ENCODE measurements at regions not wholly inside any gene's neighbourhood (a gene's known extent, or its start where the extent isn't known, plus 50 kb on each side); places are given as distances from the start of the nearest gene placed in this dataset.
"Not testable (repeated sequence)": the region's sequence is repeated elsewhere in the genome, so short reads cannot be mapped to it uniquely, and the experiment has no call there.

- no peaks in the 10 kb centered on the region for H3K9me3 ChIP-seq (replicated peaks; ENCODE audit: low read length)
- H3K9ac ChIP-seq (ENCODE audit: low read depth, low read length): no peak overlapping the region
- H3K4me3 ChIP-seq (ENCODE audit: low read length): no peak overlapping the region
- no peak overlapping the region for H3K4me2 ChIP-seq (ENCODE audit: low read length)
- H3K36me3 ChIP-seq (ENCODE audit: insufficient read depth, low read length): no peaks in the 10 kb centered on the region
- H3K27me3 ChIP-seq (ENCODE audit: control insufficient read depth, insufficient read depth, low read length): no peaks in the 10 kb centered on the region
- H3K4me1 ChIP-seq (ENCODE audit: control insufficient read depth, insufficient read depth, low read length): no peaks in the 10 kb centered on the region
These were observed 423.0 kb upstream of the TMPRSS15 start for GRCh38 chr21:18826562-18826961.

GRCh38 chr21:18831942-18832676 is 428.5 kb upstream of the TMPRSS15 start:
- peaks cover 6% of the 10 kb centered on the region for H3K4me1 ChIP-seq (ENCODE audit: control insufficient read depth, insufficient read depth, low read length)
- no peak overlapping the region for H3K4me3 ChIP-seq (ENCODE audit: low read length)
- no peaks in the 10 kb centered on the region for H3K9me3 ChIP-seq (replicated peaks; ENCODE audit: low read length)
- no peak overlapping the region for H3K9ac ChIP-seq (ENCODE audit: low read depth, low read length)
- no peaks in the 10 kb centered on the region for H3K27me3 ChIP-seq (ENCODE audit: control insufficient read depth, insufficient read depth, low read length)
- H3K4me2 ChIP-seq (ENCODE audit: low read length): no peak overlapping the region
- no peaks in the 10 kb centered on the region for H3K36me3 ChIP-seq (ENCODE audit: insufficient read depth, low read length)

- no peaks in the 10 kb centered on the region for H3K9me3 ChIP-seq (replicated peaks; ENCODE audit: low read length)
- no peaks in the 10 kb centered on the region for H3K36me3 ChIP-seq (ENCODE audit: insufficient read depth, low read length)
- peaks cover 6% of the 10 kb centered on the region for H3K4me1 ChIP-seq (ENCODE audit: control insufficient read depth, insufficient read depth, low read length)
- no peak overlapping the region for H3K4me3 ChIP-seq (ENCODE audit: low read length)
- no peak overlapping the region for H3K9ac ChIP-seq (ENCODE audit: low read depth, low read length)
- H3K27me3 ChIP-seq (ENCODE audit: control insufficient read depth, insufficient read depth, low read length): no peaks in the 10 kb centered on the region
- no peak overlapping the region for H3K4me2 ChIP-seq (ENCODE audit: low read length)
These were observed 429.4 kb upstream of the TMPRSS15 start for GRCh38 chr21:18832950-18833349.

- H3K36me3 ChIP-seq (ENCODE audit: insufficient read depth, low read length); H3K27me3 ChIP-seq (ENCODE audit: control insufficient read depth, insufficient read depth, low read length); H3K4me1 ChIP-seq (ENCODE audit: control insufficient read depth, insufficient read depth, low read length); H3K4me2 ChIP-seq (ENCODE audit: low read length); H3K4me3 ChIP-seq (ENCODE audit: low read length); H3K9ac ChIP-seq (ENCODE audit: low read depth, low read length); H3K9me3 ChIP-seq (replicated peaks; ENCODE audit: low read length): not testable (repeated sequence)
These were observed 430.5 kb upstream of the TMPRSS15 start for GRCh38 chr21:18834121-18834520.

- no peaks in the 10 kb centered on the region for H3K4me1 ChIP-seq (ENCODE audit: control insufficient read depth, insufficient read depth, low read length)
- no peaks in the 10 kb centered on the region for H3K36me3 ChIP-seq (ENCODE audit: insufficient read depth, low read length)
- H3K4me3 ChIP-seq (ENCODE audit: low read length): no peak overlapping the region
- H3K9ac ChIP-seq (ENCODE audit: low read depth, low read length): no peak overlapping the region
- H3K4me2 ChIP-seq (ENCODE audit: low read length): no peak overlapping the region
- no peaks in the 10 kb centered on the region for H3K27me3 ChIP-seq (ENCODE audit: control insufficient read depth, insufficient read depth, low read length)
- no peaks in the 10 kb centered on the region for H3K9me3 ChIP-seq (replicated peaks; ENCODE audit: low read length)
These were observed 436.7 kb upstream of the TMPRSS15 start for GRCh38 chr21:18840239-18840638.

- H3K4me3 ChIP-seq (ENCODE audit: low read length); H3K4me1 ChIP-seq (ENCODE audit: control insufficient read depth, insufficient read depth, low read length); H3K36me3 ChIP-seq (ENCODE audit: insufficient read depth, low read length); H3K27me3 ChIP-seq (ENCODE audit: control insufficient read depth, insufficient read depth, low read length); H3K9me3 ChIP-seq (replicated peaks; ENCODE audit: low read length); H3K9ac ChIP-seq (ENCODE audit: low read depth, low read length); H3K4me2 ChIP-seq (ENCODE audit: low read length): not testable (repeated sequence)
These were observed 454.0 kb upstream of the TMPRSS15 start for GRCh38 chr21:18857606-18858005.

GRCh38 chr21:18869104-18869503 is 465.5 kb upstream of the TMPRSS15 start:
- H3K4me3 ChIP-seq (ENCODE audit: low read length): no peak overlapping the region
- H3K4me1 ChIP-seq (ENCODE audit: control insufficient read depth, insufficient read depth, low read length): no peaks in the 10 kb centered on the region
- no peak overlapping the region for H3K9ac ChIP-seq (ENCODE audit: low read depth, low read length)
- H3K4me2 ChIP-seq (ENCODE audit: low read length): no peak overlapping the region
- no peaks in the 10 kb centered on the region for H3K36me3 ChIP-seq (ENCODE audit: insufficient read depth, low read length)
- H3K9me3 ChIP-seq (replicated peaks; ENCODE audit: low read length): no peaks in the 10 kb centered on the region
- H3K27me3 ChIP-seq (ENCODE audit: control insufficient read depth, insufficient read depth, low read length): no peaks in the 10 kb centered on the region

- H3K4me3 ChIP-seq (ENCODE audit: low read length): no peak overlapping the region
- H3K4me1 ChIP-seq (ENCODE audit: control insufficient read depth, insufficient read depth, low read length): no peaks in the 10 kb centered on the region
- H3K4me2 ChIP-seq (ENCODE audit: low read length): no peak overlapping the region
- peaks cover 3% of the 10 kb centered on the region for H3K9me3 ChIP-seq (replicated peaks; ENCODE audit: low read length)
- H3K36me3 ChIP-seq (ENCODE audit: insufficient read depth, low read length): no peaks in the 10 kb centered on the region
- no peaks in the 10 kb centered on the region for H3K27me3 ChIP-seq (ENCODE audit: control insufficient read depth, insufficient read depth, low read length)
- H3K9ac ChIP-seq (ENCODE audit: low read depth, low read length): no peak overlapping the region
These were observed 474.3 kb upstream of the TMPRSS15 start for GRCh38 chr21:18877917-18878316.

- no peaks in the 10 kb centered on the region for H3K4me1 ChIP-seq (ENCODE audit: control insufficient read depth, insufficient read depth, low read length)
- H3K27me3 ChIP-seq (ENCODE audit: control insufficient read depth, insufficient read depth, low read length): no peaks in the 10 kb centered on the region
- no peaks in the 10 kb centered on the region for H3K36me3 ChIP-seq (ENCODE audit: insufficient read depth, low read length)
These were observed 484.5 kb upstream of the TMPRSS15 start for GRCh38 chr21:18887922-18888602.

GRCh38 chr21:18893406-18893805 is 489.8 kb upstream of the TMPRSS15 start:
- no peak overlapping the region for H3K4me3 ChIP-seq (ENCODE audit: low read length)

More at GRCh38 chr21:18887922-18888602, 484.5 kb upstream of the TMPRSS15 start:
- Histone ChIP-seq H3K9ac (ENCODE audit: low read depth, low read length) (no peak overlapping the region), H3K9me3 (replicated peaks; ENCODE audit: low read length) (peaks cover 9% of the 10 kb centered on the region), H3K4me2 (ENCODE audit: low read length) (no peak overlapping the region), H3K4me3 (ENCODE audit: low read length) (no peak overlapping the region)

GRCh38 chr21:18894387-18894786 is 490.8 kb upstream of the TMPRSS15 start:
- Histone ChIP-seq H3K9me3 (replicated peaks; ENCODE audit: low read length) (no peaks in the 10 kb centered on the region), H3K36me3 (ENCODE audit: insufficient read depth, low read length) (no peaks in the 10 kb centered on the region)

More at GRCh38 chr21:18893406-18893805, 489.8 kb upstream of the TMPRSS15 start:
- Histone ChIP-seq H3K4me2 (ENCODE audit: low read length) (no peak overlapping the region), H3K9me3 (replicated peaks; ENCODE audit: low read length) (no peaks in the 10 kb centered on the region), H3K4me1 (ENCODE audit: control insufficient read depth, insufficient read depth, low read length) (no peaks in the 10 kb centered on the region), H3K27me3 (ENCODE audit: control insufficient read depth, insufficient read depth, low read length) (no peaks in the 10 kb centered on the region), H3K9ac (ENCODE audit: low read depth, low read length) (no peak overlapping the region), H3K36me3 (ENCODE audit: insufficient read depth, low read length) (no peaks in the 10 kb centered on the region)

GRCh38 chr21:18899261-18899660 is 495.7 kb upstream of the TMPRSS15 start:
- H3K9me3 ChIP-seq (replicated peaks; ENCODE audit: low read length): no peaks in the 10 kb centered on the region
- H3K4me1 ChIP-seq (ENCODE audit: control insufficient read depth, insufficient read depth, low read length): no peaks in the 10 kb centered on the region
- H3K9ac ChIP-seq (ENCODE audit: low read depth, low read length): no peak overlapping the region
- no peak overlapping the region for H3K4me3 ChIP-seq (ENCODE audit: low read length)
- no peak overlapping the region for H3K4me2 ChIP-seq (ENCODE audit: low read length)
- H3K36me3 ChIP-seq (ENCODE audit: insufficient read depth, low read length): no peaks in the 10 kb centered on the region
- no peaks in the 10 kb centered on the region for H3K27me3 ChIP-seq (ENCODE audit: control insufficient read depth, insufficient read depth, low read length)

More at GRCh38 chr21:18894387-18894786, 490.8 kb upstream of the TMPRSS15 start:
- Histone ChIP-seq H3K4me3 (ENCODE audit: low read length) (no peak overlapping the region), H3K9ac (ENCODE audit: low read depth, low read length) (no peak overlapping the region), H3K4me2 (ENCODE audit: low read length) (no peak overlapping the region), H3K27me3 (ENCODE audit: control insufficient read depth, insufficient read depth, low read length) (no peaks in the 10 kb centered on the region), H3K4me1 (ENCODE audit: control insufficient read depth, insufficient read depth, low read length) (no peaks in the 10 kb centered on the region)

All from skeletal muscle satellite cell (primary cell).